ENCODE measurements at regions not wholly inside any gene's neighbourhood (a gene's known extent, or its start where the extent isn't known, plus 50 kb on each side); places are given as distances from the start of the nearest gene placed in this dataset.

GRCh38 chr3:194196876-194197275 lies 60.9 kb downstream of the HES1 start:
- Histone ChIP-seq H3K27ac (ENCODE audit: low read depth, low read length) (no peak overlapping the region), H3K27me3 (ENCODE audit: control insufficient read depth, insufficient read depth, low read length) (peaks cover 40% of the 10 kb centered on the region), H3K9me3 (ENCODE audit: control insufficient read depth, insufficient read depth, low read length) (no peaks in the 10 kb centered on the region), H3K4me3 (ENCODE audit: low read depth, low read length) (no peak overlapping the region)
- ChIA-PET CTCF (no interaction called here), POLR2A (no interaction called here)
- DNase-seq (ENCODE audit: low read depth, low spot score), result no peak
- TF ChIP-seq, protein P1, sequence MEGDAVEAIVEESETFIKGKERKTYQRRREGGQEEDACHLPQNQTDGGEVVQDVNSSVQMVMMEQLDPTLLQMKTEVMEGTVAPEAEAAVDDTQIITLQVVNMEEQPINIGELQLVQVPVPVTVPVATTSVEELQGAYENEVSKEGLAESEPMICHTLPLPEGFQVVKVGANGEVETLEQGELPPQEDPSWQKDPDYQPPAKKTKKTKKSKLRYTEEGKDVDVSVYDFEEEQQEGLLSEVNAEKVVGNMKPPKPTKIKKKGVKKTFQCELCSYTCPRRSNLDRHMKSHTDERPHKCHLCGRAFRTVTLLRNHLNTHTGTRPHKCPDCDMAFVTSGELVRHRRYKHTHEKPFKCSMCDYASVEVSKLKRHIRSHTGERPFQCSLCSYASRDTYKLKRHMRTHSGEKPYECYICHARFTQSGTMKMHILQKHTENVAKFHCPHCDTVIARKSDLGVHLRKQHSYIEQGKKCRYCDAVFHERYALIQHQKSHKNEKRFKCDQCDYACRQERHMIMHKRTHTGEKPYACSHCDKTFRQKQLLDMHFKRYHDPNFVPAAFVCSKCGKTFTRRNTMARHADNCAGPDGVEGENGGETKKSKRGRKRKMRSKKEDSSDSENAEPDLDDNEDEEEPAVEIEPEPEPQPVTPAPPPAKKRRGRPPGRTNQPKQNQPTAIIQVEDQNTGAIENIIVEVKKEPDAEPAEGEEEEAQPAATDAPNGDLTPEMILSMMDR (IDR thresholded peaks at IDR 0.05; ENCODE audit: low read depth, low read length), result no peak

DNA sequence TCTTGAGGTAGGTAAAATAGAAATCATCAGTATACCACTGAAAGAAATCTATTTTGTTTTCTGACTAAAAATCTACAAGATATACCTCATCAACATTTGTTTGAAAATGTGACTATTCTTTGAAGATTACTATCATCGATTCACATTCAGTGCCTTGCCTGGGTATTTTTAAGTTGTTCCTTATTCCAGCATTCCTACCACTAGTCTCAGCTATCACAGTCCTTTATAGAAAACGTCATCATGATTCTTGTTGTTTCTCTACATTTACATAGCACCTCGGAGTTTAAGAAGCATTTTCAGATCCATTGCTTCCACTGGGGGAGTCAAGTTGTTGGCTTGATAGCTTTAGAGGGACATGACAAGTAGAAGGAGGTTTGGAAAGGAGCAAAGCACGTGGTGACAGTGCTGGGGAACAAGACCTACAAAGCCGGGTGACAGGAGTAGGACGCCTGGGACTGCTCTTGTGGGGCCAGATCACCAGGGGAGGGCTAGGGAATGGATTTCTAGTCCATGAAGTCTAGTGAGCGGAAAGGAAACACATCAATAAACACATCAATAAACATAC lies 61.5 kb downstream of the HES1 start:
- no peak overlapping the region for H3K27ac ChIP-seq (ENCODE audit: low read depth, low read length)
- H3K4me3 ChIP-seq (ENCODE audit: low read depth, low read length), result no peak overlapping the region
- no peak for DNase-seq (ENCODE audit: low read depth, low spot score)
- peaks cover 46% of the 10 kb centered on the region for H3K27me3 ChIP-seq (ENCODE audit: control insufficient read depth, insufficient read depth, low read length)
- no peaks in the 10 kb centered on the region for H3K9me3 ChIP-seq (ENCODE audit: control insufficient read depth, insufficient read depth, low read length)
- CTCF ChIA-PET, result no interaction called here
- TF ChIP-seq, protein P1 (IDR thresholded peaks at IDR 0.05; ENCODE audit: low read depth, low read length), result 0 out of 2 replicates have a peak, but pooled peaks have one; percentile 4
- POLR2A ChIA-PET, result no interaction called here

- Histone ChIP-seq H3K9me3 (ENCODE audit: control insufficient read depth, insufficient read depth, low read length) (no peaks in the 10 kb centered on the region), H3K4me3 (ENCODE audit: low read depth, low read length) (no peak overlapping the region), H3K27me3 (ENCODE audit: control insufficient read depth, insufficient read depth, low read length) (peaks cover 52% of the 10 kb centered on the region), H3K27ac (ENCODE audit: low read depth, low read length) (no peak overlapping the region)
- TF ChIP-seq, protein P1 (IDR thresholded peaks at IDR 0.05; ENCODE audit: low read depth, low read length), result no peak
- POLR2A ChIA-PET, result no interaction called here
- CTCF ChIA-PET, result no interaction called here
- DNase-seq (ENCODE audit: low read depth, low spot score), result no peak
These were observed 62.2 kb downstream of the HES1 start for GRCh38 chr3:194197981-194198695.

DNA sequence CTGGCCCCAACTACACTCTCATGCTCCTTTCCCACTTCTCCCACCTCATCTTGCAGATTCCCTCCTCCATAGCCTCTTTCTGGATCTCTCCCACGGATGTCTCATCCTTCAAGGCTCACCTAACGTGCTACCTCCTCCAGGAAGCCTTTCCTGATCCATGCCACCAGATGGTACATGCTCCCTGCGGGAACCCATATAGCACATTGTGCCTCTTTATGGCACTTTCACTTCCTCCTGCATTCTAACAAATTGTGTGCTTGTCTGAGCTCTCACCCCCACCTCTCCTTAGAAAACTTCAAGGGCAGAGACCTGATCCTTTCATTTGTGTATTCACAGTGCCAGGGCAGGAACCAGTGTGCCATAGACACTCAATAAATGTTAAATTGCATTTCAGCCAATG lies 63.0 kb downstream of the HES1 start:
- Histone ChIP-seq H3K27ac (ENCODE audit: low read depth, low read length) (no peak overlapping the region), H3K4me3 (ENCODE audit: low read depth, low read length) (no peak overlapping the region), H3K27me3 (ENCODE audit: control insufficient read depth, insufficient read depth, low read length) (peaks cover 60% of the 10 kb centered on the region), H3K9me3 (ENCODE audit: control insufficient read depth, insufficient read depth, low read length) (no peaks in the 10 kb centered on the region)
- no peak for DNase-seq (ENCODE audit: low read depth, low spot score)
- TF ChIP-seq, protein P1 (IDR thresholded peaks at IDR 0.05; ENCODE audit: low read depth, low read length), result no peak
- CTCF ChIA-PET, result interaction anchor here (0.7 kb wide), 1 partner anchor 114 kb away, joined by 3 read pairs; no protein-coding TSS in a partner anchor
- POLR2A ChIA-PET, result no interaction called here

DNA sequence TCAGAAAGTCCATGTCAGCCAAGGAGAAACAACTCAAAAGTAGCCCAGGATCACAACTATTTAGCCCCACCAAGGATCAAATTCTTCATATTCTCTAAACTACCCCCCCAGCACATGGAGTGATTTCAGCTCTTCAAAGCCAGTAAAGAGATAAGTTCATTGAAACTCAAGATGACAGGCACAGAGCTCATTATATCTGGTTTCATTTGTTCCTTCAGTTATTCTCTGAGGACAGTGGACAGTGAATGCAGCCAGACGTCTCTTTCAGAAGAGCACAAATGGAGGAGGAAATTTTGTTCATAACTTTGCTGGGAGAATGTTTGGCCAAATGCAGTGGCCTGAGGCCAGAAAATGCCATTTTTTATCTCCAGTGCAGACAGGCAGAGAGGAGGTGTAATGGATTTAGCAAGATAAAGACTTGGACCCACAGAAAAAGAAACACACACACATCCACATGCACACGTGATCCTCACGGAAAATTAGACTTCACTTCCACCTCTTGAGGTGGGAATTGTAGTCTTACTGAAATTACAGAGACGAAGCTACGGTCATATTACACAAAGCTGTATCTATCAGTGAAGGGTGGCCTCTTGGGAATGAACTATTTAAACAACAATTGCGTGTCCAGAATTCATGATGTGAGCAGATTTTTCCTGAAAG lies 64.6 kb downstream of the HES1 start:
- DNase-seq (ENCODE audit: low read depth, low spot score), result no peak
- Histone ChIP-seq H3K9me3 (ENCODE audit: control insufficient read depth, insufficient read depth, low read length) (no peaks in the 10 kb centered on the region), H3K27ac (ENCODE audit: low read depth, low read length) (no peak overlapping the region), H3K4me3 (ENCODE audit: low read depth, low read length) (no peak overlapping the region), H3K27me3 (ENCODE audit: control insufficient read depth, insufficient read depth, low read length) (peaks cover 62% of the 10 kb centered on the region)
- CTCF ChIA-PET, result no interaction called here
- TF ChIP-seq, protein P1 (IDR thresholded peaks at IDR 0.05; ENCODE audit: low read depth, low read length), result no peak
- POLR2A ChIA-PET, result no interaction called here
